ENCODE measurements at regions not wholly inside any gene's neighbourhood (a gene's known extent, or its start where the extent isn't known, plus 50 kb on each side); places are given as distances from the start of the nearest gene placed in this dataset.

- Histone ChIP-seq H3K27me3 (peaks cover 0 to 5% (median 1%) of the 10 kb centered on the region in 4 donors), H3K27ac (no peak overlapping the region), H3K36me3 (no peaks in the 10 kb centered on the region), H3K9me3 (no peaks in the 10 kb centered on the region), H3K4me3 (no peak overlapping the region), H3K4me1 (no peaks in the 10 kb centered on the region)
- no peak for TF ChIP-seq CTCF (IDR thresholded peaks at IDR 0.05)
- DNase-seq = no peak
- no peak for FAIRE-seq
- 21 to 23% methylated on average over 5 of the region's 5 CpGs for WGBS, 2 donors
- ATAC-seq = no peak
- intact Hi-C loops (cut with DNase I) = no loop called here
These were observed 179.0 kb downstream of the YTHDC2 start for GRCh38 chr5:113692466-113692865.

GRCh38 chr5:113692891-113693457 lies 179.5 kb downstream of the YTHDC2 start:
- Histone ChIP-seq H3K27ac (no peak overlapping the region), H3K36me3 (no peaks in the 10 kb centered on the region), H3K4me1 (no peaks in the 10 kb centered on the region), H3K9me3 (no peaks in the 10 kb centered on the region), H3K27me3 (peaks cover 0 to 5% (median 1%) of the 10 kb centered on the region in 4 donors), H3K4me3 (no peak overlapping the region)
- intact Hi-C loops (cut with DNase I) = no loop called here
- 15 to 19% methylated on average over 15 of the region's 15 CpGs for WGBS, 2 donors
- FAIRE-seq (no peak), ATAC-seq (no peak), DNase-seq (no peak)
- TF ChIP-seq CTCF (IDR thresholded peaks at IDR 0.05) = no peak

- ATAC-seq = no peak
- 17 to 21% methylated on average over 4 of the region's 4 CpGs for WGBS, 2 donors
- Histone ChIP-seq H3K27ac (no peak overlapping the region), H3K9me3 (no peaks in the 10 kb centered on the region), H3K4me1 (no peaks in the 10 kb centered on the region), H3K4me3 (no peak overlapping the region), H3K36me3 (no peaks in the 10 kb centered on the region), H3K27me3 (peaks cover 0 to 2% (median under 1%) of the 10 kb centered on the region in 4 donors)
- DNase-seq = no peak
- FAIRE-seq = no peak
- intact Hi-C loops (cut with DNase I) = no loop called here
- no peak for TF ChIP-seq CTCF (IDR thresholded peaks at IDR 0.05)
These were observed 180.2 kb downstream of the YTHDC2 start for GRCh38 chr5:113693701-113694100.

- DNase-seq (no peak), ATAC-seq (no peak), FAIRE-seq (no peak)
- no peaks in the 10 kb centered on the region for H3K4me1 ChIP-seq
- no peak overlapping the region for H3K27ac ChIP-seq
- H3K27me3 ChIP-seq = peaks cover 0 to 2% (median 0%) of the 10 kb centered on the region in 4 donors
- H3K36me3 ChIP-seq = no peaks in the 10 kb centered on the region
- TF ChIP-seq CTCF (IDR thresholded peaks at IDR 0.05) = no peak
- 74 to 80% methylated on average over 2 of the region's 2 CpGs for WGBS, 2 donors
- no peak overlapping the region for H3K4me3 ChIP-seq
- H3K9me3 ChIP-seq = no peaks in the 10 kb centered on the region
- intact Hi-C loops (cut with DNase I) = no loop called here
These were observed 181.1 kb downstream of the YTHDC2 start for GRCh38 chr5:113694576-113694975.

GRCh38 chr5:113703266-113703665 lies 189.8 kb downstream of the YTHDC2 start:
- Histone ChIP-seq H3K36me3 (no peaks in the 10 kb centered on the region), H3K27ac (no peak overlapping the region), H3K4me3 (no peak overlapping the region), H3K4me1 (no peaks in the 10 kb centered on the region), H3K9me3 (no peaks in the 10 kb centered on the region), H3K27me3 (no peaks in the 10 kb centered on the region)
- FAIRE-seq (no peak), ATAC-seq (no peak), DNase-seq (no peak)
- TF ChIP-seq CTCF (IDR thresholded peaks at IDR 0.05) = no peak
- intact Hi-C loops (cut with DNase I) = no loop called here
